ENCODE measurements at regions not wholly inside any gene's neighbourhood (a gene's known extent, or its start where the extent isn't known, plus 50 kb on each side); places are given as distances from the start of the nearest gene placed in this dataset.

GRCh38 chr11:92671081-92671480 lies 298.4 kb upstream of the MTNR1B start:
- H3K4me3 ChIP-seq (ENCODE audit: low read depth in 1 of 2, low read length in 2 of 2), result no peak overlapping the region
- no peaks in the 10 kb centered on the region for H3K9me3 ChIP-seq (ENCODE audit: low read length)
- H3K27me3 ChIP-seq (ENCODE audit: control insufficient read depth in 1 of 2, insufficient read depth in 2 of 2, low read length in 2 of 2), result no peaks in the 10 kb centered on the region
- H3K9ac ChIP-seq (ENCODE audit: low read length), result no peak overlapping the region
- no peak overlapping the region for H3K27ac ChIP-seq (ENCODE audit: low read depth, low read length)
- H3K36me3 ChIP-seq (ENCODE audit: insufficient read depth, low read length), result no peaks in the 10 kb centered on the region
- no peaks in the 10 kb centered on the region for H3K4me1 ChIP-seq (ENCODE audit: insufficient read depth, low read length)

DNA sequence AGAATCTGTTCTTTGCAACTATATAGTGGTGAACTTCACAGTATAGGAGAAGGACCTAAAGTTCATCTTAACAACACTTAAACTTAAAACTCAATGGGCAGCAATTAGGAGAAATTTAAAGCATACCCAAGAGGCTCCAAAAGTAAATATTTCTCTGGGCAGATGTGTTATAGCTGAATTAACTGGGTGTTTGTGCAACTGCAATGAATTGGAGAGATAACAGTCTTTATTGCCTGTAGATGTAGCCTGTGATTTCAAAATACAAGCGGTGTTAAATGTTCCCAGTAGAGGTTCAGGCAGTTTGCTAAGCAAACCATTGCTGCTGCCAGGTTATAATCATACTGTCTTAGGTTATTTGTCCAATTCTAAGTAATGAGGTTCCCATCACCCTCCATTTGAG lies 294.1 kb upstream of the MTNR1B start:
- H3K36me3 ChIP-seq (ENCODE audit: insufficient read depth, low read length), result no peaks in the 10 kb centered on the region
- no peak overlapping the region for H3K9ac ChIP-seq (ENCODE audit: low read length)
- H3K27ac ChIP-seq (ENCODE audit: low read depth, low read length), result no peak overlapping the region
- no peak overlapping the region for H3K4me3 ChIP-seq (ENCODE audit: low read depth in 1 of 2, low read length in 2 of 2)
- H3K9me3 ChIP-seq (ENCODE audit: low read length), result no peaks in the 10 kb centered on the region
- H3K27me3 ChIP-seq (ENCODE audit: control insufficient read depth in 1 of 2, insufficient read depth in 2 of 2, low read length in 2 of 2), result no peaks in the 10 kb centered on the region
- no peaks in the 10 kb centered on the region for H3K4me1 ChIP-seq (ENCODE audit: insufficient read depth, low read length)

- no peak overlapping the region for H3K4me3 ChIP-seq (ENCODE audit: low read depth in 1 of 2, low read length in 2 of 2)
Observed at GRCh38 chr11:92675810-92676209, 293.6 kb upstream of the MTNR1B start.

DNA sequence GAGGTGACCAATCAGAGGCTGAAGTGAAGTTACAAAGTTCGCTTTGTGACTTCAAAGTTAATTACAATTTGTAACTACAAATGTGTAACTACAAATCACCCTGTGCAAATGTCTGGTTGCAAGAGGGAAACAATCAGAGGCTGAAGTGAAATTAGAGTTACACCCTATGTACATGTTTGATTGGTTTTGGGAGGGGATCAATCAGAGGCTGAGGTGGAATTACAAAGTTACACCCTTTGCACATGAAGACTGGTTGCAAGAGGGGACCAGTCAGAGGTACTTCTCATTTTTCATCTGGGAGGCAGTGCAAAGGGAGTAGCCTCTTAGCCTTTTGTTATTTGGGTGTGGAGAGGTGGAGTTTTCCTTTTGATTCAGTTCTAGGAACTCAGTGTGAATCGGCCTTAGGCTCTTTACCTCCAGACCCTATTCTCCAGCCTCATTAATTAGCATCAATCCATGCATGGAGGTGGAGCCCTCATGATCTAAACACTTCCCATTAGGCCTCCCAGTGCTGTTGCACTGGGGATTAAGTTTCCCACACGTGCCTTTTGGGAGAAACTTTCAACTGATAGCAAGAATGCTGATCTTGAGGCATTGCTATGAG lies 291.3 kb upstream of the MTNR1B start:
- H3K27ac ChIP-seq (ENCODE audit: low read depth, low read length), result no peak overlapping the region
- H3K9me3 ChIP-seq (ENCODE audit: low read length), result no peaks in the 10 kb centered on the region
- no peak overlapping the region for H3K4me3 ChIP-seq (ENCODE audit: low read depth in 1 of 2, low read length in 2 of 2)
- no peaks in the 10 kb centered on the region for H3K36me3 ChIP-seq (ENCODE audit: insufficient read depth, low read length)
- no peaks in the 10 kb centered on the region for H3K4me1 ChIP-seq (ENCODE audit: insufficient read depth, low read length)
- H3K27me3 ChIP-seq (ENCODE audit: control insufficient read depth in 1 of 2, insufficient read depth in 2 of 2, low read length in 2 of 2), result no peaks in the 10 kb centered on the region
- no peak overlapping the region for H3K9ac ChIP-seq (ENCODE audit: low read length)

More at GRCh38 chr11:92675810-92676209, 293.6 kb upstream of the MTNR1B start:
- H3K9me3 ChIP-seq (ENCODE audit: low read length), result no peaks in the 10 kb centered on the region
- no peaks in the 10 kb centered on the region for H3K4me1 ChIP-seq (ENCODE audit: insufficient read depth, low read length)
- H3K27me3 ChIP-seq (ENCODE audit: control insufficient read depth in 1 of 2, insufficient read depth in 2 of 2, low read length in 2 of 2), result no peaks in the 10 kb centered on the region
- H3K9ac ChIP-seq (ENCODE audit: low read length), result no peak overlapping the region
- H3K36me3 ChIP-seq (ENCODE audit: insufficient read depth, low read length), result no peaks in the 10 kb centered on the region
- no peak overlapping the region for H3K27ac ChIP-seq (ENCODE audit: low read depth, low read length)

DNA sequence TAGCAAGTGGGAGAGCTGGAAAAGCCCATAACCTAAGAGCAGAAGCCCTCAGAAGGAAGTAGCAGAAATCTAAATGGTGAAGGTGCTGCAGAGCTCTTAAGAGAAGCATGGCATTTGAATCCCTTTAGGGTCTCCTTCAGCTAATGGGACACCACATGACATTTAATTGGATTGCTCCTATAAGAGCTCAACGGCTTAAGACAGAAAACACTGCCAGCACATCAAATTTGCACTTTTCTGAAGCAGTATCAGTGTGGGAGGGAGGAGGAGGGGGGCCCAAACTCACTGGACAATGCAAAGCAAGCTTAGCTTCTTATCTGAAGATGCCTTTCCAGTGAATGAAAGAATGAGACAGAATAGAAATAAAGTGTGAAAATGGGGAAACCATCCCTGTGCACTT lies 287.9 kb upstream of the MTNR1B start:
- H3K36me3 ChIP-seq (ENCODE audit: insufficient read depth, low read length), result no peaks in the 10 kb centered on the region
- H3K27me3 ChIP-seq (ENCODE audit: control insufficient read depth in 1 of 2, insufficient read depth in 2 of 2, low read length in 2 of 2), result no peaks in the 10 kb centered on the region
- no peaks in the 10 kb centered on the region for H3K4me1 ChIP-seq (ENCODE audit: insufficient read depth, low read length)
- no peak overlapping the region for H3K4me3 ChIP-seq (ENCODE audit: low read depth in 1 of 2, low read length in 2 of 2)
- no peak overlapping the region for H3K9ac ChIP-seq (ENCODE audit: low read length)
- no peaks in the 10 kb centered on the region for H3K9me3 ChIP-seq (ENCODE audit: low read length)
- H3K27ac ChIP-seq (ENCODE audit: low read depth, low read length), result no peak overlapping the region

DNA sequence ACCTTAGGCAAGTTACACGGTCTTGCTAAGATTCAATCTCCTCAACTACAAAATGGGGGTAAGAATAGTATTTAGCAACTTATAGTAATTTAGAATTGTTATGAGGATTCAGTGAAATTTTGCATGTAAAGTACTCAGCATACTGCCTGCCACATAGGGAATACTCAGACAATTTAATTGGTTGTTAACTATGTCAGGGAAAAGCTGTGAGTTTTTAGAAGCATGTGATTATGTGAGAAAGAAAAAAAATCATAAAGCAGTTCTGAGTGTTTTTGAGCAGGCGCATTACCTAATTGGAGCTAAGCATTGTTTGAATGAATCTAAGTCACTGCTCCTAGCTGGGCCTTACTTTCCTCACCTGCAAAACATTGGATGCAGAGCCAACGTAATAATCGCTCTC lies 287.3 kb upstream of the MTNR1B start:
- no peak overlapping the region for H3K9ac ChIP-seq (ENCODE audit: low read length)
- H3K4me3 ChIP-seq (ENCODE audit: low read depth in 1 of 2, low read length in 2 of 2), result no peak overlapping the region
- no peak overlapping the region for H3K27ac ChIP-seq (ENCODE audit: low read depth, low read length)
- H3K9me3 ChIP-seq (ENCODE audit: low read length), result no peaks in the 10 kb centered on the region
- H3K4me1 ChIP-seq (ENCODE audit: insufficient read depth, low read length), result no peaks in the 10 kb centered on the region
- no peaks in the 10 kb centered on the region for H3K36me3 ChIP-seq (ENCODE audit: insufficient read depth, low read length)
- H3K27me3 ChIP-seq (ENCODE audit: control insufficient read depth in 1 of 2, insufficient read depth in 2 of 2, low read length in 2 of 2), result no peaks in the 10 kb centered on the region

DNA sequence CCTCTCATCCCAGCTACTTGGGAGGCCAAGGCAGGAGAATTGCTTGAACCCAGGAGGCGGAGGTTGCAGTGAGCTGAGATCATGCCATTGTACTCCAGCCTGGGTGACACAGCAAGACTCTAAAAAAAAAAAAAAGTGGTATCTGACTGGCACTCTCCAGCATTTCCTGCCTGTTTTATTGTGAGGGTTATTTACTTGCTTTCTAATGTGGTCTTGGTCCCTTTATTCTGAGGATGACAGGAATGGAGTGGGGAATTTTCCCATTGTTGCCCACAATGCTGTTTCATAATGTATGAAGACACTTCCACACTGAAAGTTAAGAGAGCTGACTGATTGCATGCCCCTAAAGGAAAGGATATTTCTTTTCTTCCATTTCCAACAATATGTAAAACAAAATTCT lies 286.5 kb upstream of the MTNR1B start:
- Histone ChIP-seq H3K27ac (ENCODE audit: low read depth, low read length) (no peak overlapping the region), H3K4me3 (ENCODE audit: low read depth in 1 of 2, low read length in 2 of 2) (no peak overlapping the region), H3K4me1 (ENCODE audit: insufficient read depth, low read length) (no peaks in the 10 kb centered on the region), H3K27me3 (ENCODE audit: control insufficient read depth in 1 of 2, insufficient read depth in 2 of 2, low read length in 2 of 2) (no peaks in the 10 kb centered on the region), H3K9ac (ENCODE audit: low read length) (no peak overlapping the region), H3K9me3 (ENCODE audit: low read length) (no peaks in the 10 kb centered on the region), H3K36me3 (ENCODE audit: insufficient read depth, low read length) (no peaks in the 10 kb centered on the region)

DNA sequence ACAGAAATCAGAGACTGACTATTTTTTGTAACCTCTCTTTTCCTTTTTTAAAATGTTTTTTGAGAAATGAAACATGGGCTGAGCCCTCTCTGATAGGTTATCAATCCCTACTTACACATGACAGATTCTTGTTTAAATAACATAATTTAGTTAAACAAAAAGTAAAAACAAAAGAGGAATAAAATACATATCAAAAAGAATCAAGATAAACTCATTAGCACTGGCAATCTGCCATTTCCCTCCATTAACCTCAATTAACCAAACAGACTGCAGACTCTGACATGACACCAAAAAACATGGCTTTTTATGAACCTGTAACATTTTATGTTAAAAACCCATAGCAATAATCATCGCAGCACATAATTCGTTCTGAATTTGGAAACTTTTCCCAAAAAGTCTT lies 284.4 kb upstream of the MTNR1B start:
- no peaks in the 10 kb centered on the region for H3K9me3 ChIP-seq (ENCODE audit: low read length)
- H3K4me1 ChIP-seq (ENCODE audit: insufficient read depth, low read length), result no peaks in the 10 kb centered on the region
- no peak overlapping the region for H3K4me3 ChIP-seq (ENCODE audit: low read depth in 1 of 2, low read length in 2 of 2)
- no peak overlapping the region for H3K27ac ChIP-seq (ENCODE audit: low read depth, low read length)
- H3K36me3 ChIP-seq (ENCODE audit: insufficient read depth, low read length), result no peaks in the 10 kb centered on the region
- no peak overlapping the region for H3K9ac ChIP-seq (ENCODE audit: low read length)
- H3K27me3 ChIP-seq (ENCODE audit: control insufficient read depth in 1 of 2, insufficient read depth in 2 of 2, low read length in 2 of 2), result no peaks in the 10 kb centered on the region

- no peak overlapping the region for H3K9ac ChIP-seq (ENCODE audit: low read length)
Observed at GRCh38 chr11:92687724-92688123, 281.7 kb upstream of the MTNR1B start.

DNA sequence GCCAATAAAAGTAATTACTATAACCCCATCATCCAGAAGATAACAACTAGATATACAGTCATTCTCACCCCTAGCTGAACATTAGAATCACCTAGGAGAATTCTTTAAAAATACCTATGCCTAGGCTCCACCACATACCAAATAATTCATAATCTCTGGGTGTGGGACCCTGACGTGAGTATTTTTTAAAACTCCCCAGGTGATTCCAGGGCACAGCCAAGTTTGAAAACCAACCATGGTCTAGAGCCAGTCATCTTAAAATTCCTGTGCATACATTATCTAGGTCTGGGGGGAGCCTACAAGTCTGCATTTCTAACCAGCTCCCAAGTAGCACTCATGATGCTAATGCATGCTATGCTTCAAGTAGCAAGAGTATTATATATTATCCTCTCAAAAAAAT lies 281.0 kb upstream of the MTNR1B start:
- H3K27ac ChIP-seq (ENCODE audit: low read depth, low read length), result no peak overlapping the region
- H3K27me3 ChIP-seq (ENCODE audit: control insufficient read depth in 1 of 2, insufficient read depth in 2 of 2, low read length in 2 of 2), result no peaks in the 10 kb centered on the region
- no peak overlapping the region for H3K4me3 ChIP-seq (ENCODE audit: low read depth in 1 of 2, low read length in 2 of 2)
- H3K36me3 ChIP-seq (ENCODE audit: insufficient read depth, low read length), result no peaks in the 10 kb centered on the region
- no peaks in the 10 kb centered on the region for H3K4me1 ChIP-seq (ENCODE audit: insufficient read depth, low read length)
- no peak overlapping the region for H3K9ac ChIP-seq (ENCODE audit: low read length)
- no peaks in the 10 kb centered on the region for H3K9me3 ChIP-seq (ENCODE audit: low read length)

More at GRCh38 chr11:92687724-92688123, 281.7 kb upstream of the MTNR1B start:
- H3K27me3 ChIP-seq (ENCODE audit: control insufficient read depth in 1 of 2, insufficient read depth in 2 of 2, low read length in 2 of 2), result no peaks in the 10 kb centered on the region
- no peaks in the 10 kb centered on the region for H3K36me3 ChIP-seq (ENCODE audit: insufficient read depth, low read length)
- no peak overlapping the region for H3K4me3 ChIP-seq (ENCODE audit: low read depth in 1 of 2, low read length in 2 of 2)
- H3K4me1 ChIP-seq (ENCODE audit: insufficient read depth, low read length), result no peaks in the 10 kb centered on the region
- no peak overlapping the region for H3K27ac ChIP-seq (ENCODE audit: low read depth, low read length)
- no peaks in the 10 kb centered on the region for H3K9me3 ChIP-seq (ENCODE audit: low read length)

- H3K27me3 ChIP-seq (ENCODE audit: control insufficient read depth in 1 of 2, insufficient read depth in 2 of 2, low read length in 2 of 2), result no peaks in the 10 kb centered on the region
- no peak overlapping the region for H3K9ac ChIP-seq (ENCODE audit: low read length)
- no peaks in the 10 kb centered on the region for H3K36me3 ChIP-seq (ENCODE audit: insufficient read depth, low read length)
- no peak overlapping the region for H3K27ac ChIP-seq (ENCODE audit: low read depth, low read length)
- peaks cover under 1% of the 10 kb centered on the region for H3K4me1 ChIP-seq (ENCODE audit: insufficient read depth, low read length)
- H3K9me3 ChIP-seq (ENCODE audit: low read length), result no peaks in the 10 kb centered on the region
- no peak overlapping the region for H3K4me3 ChIP-seq (ENCODE audit: low read depth in 1 of 2, low read length in 2 of 2)
Observed at GRCh38 chr11:92692826-92693546, 276.5 kb upstream of the MTNR1B start.

GRCh38 chr11:92696076-92696475 lies 273.4 kb upstream of the MTNR1B start:
- H3K36me3 ChIP-seq (ENCODE audit: insufficient read depth, low read length), result no peaks in the 10 kb centered on the region
- H3K9me3 ChIP-seq (ENCODE audit: low read length), result no peaks in the 10 kb centered on the region
- peaks cover 3% of the 10 kb centered on the region for H3K4me1 ChIP-seq (ENCODE audit: insufficient read depth, low read length)
- H3K9ac ChIP-seq (ENCODE audit: low read length), result no peak overlapping the region
- H3K27me3 ChIP-seq (ENCODE audit: control insufficient read depth in 1 of 2, insufficient read depth in 2 of 2, low read length in 2 of 2), result no peaks in the 10 kb centered on the region
- no peak overlapping the region for H3K4me3 ChIP-seq (ENCODE audit: low read depth in 1 of 2, low read length in 2 of 2)
- H3K27ac ChIP-seq (ENCODE audit: low read depth, low read length), result no peak overlapping the region
